ENCODE measurements at regions not wholly inside any gene's neighbourhood (a gene's known extent, or its start where the extent isn't known, plus 50 kb on each side); places are given as distances from the start of the nearest gene placed in this dataset.

DNA sequence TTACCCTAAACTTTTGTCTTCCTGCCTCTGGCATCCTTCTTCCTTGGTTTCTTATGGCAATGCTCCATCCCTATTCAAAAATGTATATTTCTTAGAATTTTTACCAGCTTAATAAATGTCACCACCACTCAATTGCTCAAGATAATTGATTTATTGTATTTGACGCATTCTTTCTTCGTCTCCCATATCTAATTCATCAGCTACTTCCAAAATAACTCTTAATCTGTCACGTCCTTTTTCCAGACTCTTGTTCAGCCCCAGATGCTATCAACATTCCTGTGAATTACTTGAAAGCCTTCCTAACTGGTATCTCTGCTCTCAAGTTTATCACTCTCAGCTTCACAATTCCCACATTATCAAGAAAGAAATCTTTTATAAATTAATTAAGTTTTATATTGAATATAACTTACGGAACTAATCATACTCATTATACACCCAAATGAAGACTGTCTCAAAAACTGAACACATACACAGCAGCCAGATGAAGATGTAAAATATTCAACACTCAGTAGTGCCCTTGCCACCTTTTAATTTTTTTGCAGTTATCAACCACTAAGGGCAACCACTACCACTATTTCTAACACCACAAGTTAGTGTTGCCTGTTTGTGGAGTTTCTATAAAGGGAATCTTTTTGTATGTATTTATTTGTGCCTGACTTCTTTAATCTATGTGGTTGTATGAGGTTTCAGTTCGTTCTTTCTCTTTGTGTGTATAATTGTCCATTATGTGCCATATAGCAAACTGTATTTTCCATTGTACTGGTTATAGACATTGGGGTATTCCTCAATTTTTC, 2295.4 kb downstream of the PCDH9 start:
- no peak for TF ChIP-seq CTCF (conservative IDR thresholded peaks at IDR 0.05)
- no peak overlapping the region for H3K27ac ChIP-seq

- no peak for TF ChIP-seq CTCF (conservative IDR thresholded peaks at IDR 0.05)
- H3K27ac ChIP-seq = no peak overlapping the region
These were observed 2299.5 kb downstream of the PCDH9 start for GRCh38 chr13:64930636-64931035.

DNA sequence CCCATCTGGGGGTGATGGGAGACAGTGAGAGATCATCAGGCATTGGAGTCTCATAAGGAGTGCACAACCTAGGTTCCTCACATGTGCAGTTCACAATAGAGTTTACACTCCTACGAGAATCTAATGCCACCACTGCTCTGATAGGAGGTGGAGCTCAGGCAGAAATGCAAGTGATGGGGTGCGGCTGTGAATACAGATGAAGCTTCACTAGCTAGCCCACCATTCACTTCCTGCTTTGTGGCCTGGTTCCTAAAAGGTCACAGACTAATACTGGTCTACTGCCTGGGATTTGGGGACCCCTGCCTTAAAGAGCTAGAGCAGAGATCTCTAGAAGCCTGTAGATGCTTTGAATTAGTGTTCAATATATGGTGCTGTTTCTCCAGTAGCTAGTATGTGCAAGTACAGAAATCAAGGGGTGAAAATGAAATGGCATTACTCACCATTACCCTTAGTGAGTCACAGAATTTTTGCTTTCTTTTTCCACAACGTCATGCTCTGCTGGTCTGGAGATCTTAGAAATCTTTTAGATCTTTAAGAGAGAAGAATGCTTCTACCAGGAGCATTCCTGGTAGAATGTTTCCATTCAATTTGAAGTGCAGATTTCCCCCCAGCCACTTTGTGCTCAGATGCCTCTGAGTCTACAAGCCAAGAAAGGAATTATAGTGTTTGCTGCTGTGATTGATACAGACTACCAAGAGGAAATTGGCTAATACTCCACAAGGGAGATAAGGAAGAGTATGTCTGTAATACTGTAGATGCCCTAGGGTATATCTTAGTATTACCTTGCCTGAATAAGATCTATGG, 2301.2 kb downstream of the PCDH9 start:
- H3K27ac ChIP-seq = no peak overlapping the region
- TF ChIP-seq CTCF (conservative IDR thresholded peaks at IDR 0.05) = no peak

DNA sequence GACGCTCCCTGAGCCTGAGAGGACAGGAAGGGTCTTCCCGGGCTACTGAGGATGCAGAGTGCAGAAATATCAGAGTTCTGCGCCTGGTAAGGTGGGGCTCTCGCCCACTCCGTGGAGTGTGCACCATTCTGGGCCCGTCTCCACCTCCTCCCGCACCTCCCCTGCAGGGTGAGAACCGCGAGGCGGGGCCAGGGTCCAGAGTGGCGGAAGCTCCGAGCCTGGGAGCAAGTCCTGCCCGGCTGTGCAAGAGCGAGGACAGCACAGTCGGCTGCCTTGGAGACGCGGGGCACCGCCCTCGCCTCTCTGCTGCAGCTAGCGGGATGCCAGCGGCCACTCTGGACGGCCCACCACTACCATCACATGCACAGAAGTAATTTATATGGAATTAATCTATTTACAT, 2304.4 kb downstream of the PCDH9 start:
- no peak for TF ChIP-seq CTCF (conservative IDR thresholded peaks at IDR 0.05)

DNA sequence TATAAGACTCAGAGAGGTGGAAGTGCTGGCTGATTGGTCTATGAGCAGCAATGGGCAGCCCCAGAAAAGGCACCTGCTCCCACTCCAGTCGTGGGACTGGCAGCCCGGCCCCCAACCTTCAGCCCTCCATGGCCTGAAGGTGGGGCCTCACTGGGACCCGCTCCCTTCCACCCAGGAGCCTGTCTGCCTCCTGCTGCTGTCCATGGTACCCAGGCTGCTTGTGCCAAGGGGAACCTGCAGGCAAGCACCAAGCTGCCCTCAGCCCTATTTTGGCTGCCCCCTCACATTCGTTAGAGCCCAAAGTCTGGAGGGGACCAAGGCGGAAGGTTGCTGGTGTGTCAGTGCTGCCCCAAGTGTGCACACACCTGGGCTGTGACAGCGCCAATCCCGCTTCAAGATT, 2304.9 kb downstream of the PCDH9 start:
- no peak for TF ChIP-seq CTCF (conservative IDR thresholded peaks at IDR 0.05)
- H3K27ac ChIP-seq = no peak overlapping the region

More for the DNA sequence above, 2304.4 kb downstream of the PCDH9 start:
- no peak overlapping the region for H3K27ac ChIP-seq

GRCh38 chr13:64924401-64924800, 2305.7 kb downstream of the PCDH9 start:
- no peak overlapping the region for H3K27ac ChIP-seq
- no peak for TF ChIP-seq CTCF (conservative IDR thresholded peaks at IDR 0.05)

DNA sequence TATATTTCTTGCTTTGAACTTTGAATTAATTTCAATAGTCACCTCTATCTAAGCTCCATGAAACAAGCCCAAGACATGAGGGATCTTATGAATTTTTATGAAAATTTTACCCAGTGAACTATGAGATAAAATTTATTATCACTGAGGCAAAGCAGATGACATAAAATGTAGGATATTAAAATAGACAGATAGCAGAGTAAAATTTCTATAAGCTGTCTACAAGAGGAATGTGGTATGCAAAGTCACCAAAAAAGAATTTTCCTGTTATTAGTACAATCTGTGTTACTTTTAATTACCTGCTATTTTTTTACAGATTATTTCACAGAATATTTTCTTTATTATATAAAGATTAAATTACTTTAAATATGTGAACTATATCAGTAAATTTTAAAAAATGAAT, 2312.6 kb downstream of the PCDH9 start:
- TF ChIP-seq CTCF (conservative IDR thresholded peaks at IDR 0.05) = no peak
- H3K27ac ChIP-seq = no peak overlapping the region
